Adrenal gland (tissue), 5 donors: ENCODE measurements at regions not wholly inside any gene's neighbourhood (a gene's known extent, or its start where the extent isn't known, plus 50 kb on each side); places are given as distances from the start of the nearest gene placed in this dataset.

Experiments used
- POLR2A ChIP-seq, 2 donors: fragments of 450-650 bp; IDR thresholded peaks; one replicate each; pipeline ENCODE4 v1.6.1; 2017; ENCODE audit warnings: antibody characterized with exemption in 2 of 2, mild to moderate bottlenecking in 2 of 2, moderate library complexity in 1 of 2
- TF ChIP-seq, protein P1 (sequence below), 6 experiments: fragments of 450-650 bp in 4 of 6; fragments of 200-600 bp in 2 of 6; sonication (generic) in 1 of 6; IDR thresholded peaks; 1 replicate in 5 of 6; 2 replicates in 1 of 6; pipeline versions ENCODE4 v1.5.1 to v1.8.0; 2016 to 2021; ENCODE audit warnings: antibody characterized with exemption in 6 of 6, mild to moderate bottlenecking in 2 of 6, moderate library complexity in 1 of 6
- donor health status: DM: no; HTN: no; CAD: no.

GRCh38 chrX:98480606-98481005 lies 1596.9 kb downstream of the RPA4 start:
- TF ChIP-seq, protein P1, sequence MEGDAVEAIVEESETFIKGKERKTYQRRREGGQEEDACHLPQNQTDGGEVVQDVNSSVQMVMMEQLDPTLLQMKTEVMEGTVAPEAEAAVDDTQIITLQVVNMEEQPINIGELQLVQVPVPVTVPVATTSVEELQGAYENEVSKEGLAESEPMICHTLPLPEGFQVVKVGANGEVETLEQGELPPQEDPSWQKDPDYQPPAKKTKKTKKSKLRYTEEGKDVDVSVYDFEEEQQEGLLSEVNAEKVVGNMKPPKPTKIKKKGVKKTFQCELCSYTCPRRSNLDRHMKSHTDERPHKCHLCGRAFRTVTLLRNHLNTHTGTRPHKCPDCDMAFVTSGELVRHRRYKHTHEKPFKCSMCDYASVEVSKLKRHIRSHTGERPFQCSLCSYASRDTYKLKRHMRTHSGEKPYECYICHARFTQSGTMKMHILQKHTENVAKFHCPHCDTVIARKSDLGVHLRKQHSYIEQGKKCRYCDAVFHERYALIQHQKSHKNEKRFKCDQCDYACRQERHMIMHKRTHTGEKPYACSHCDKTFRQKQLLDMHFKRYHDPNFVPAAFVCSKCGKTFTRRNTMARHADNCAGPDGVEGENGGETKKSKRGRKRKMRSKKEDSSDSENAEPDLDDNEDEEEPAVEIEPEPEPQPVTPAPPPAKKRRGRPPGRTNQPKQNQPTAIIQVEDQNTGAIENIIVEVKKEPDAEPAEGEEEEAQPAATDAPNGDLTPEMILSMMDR (IDR thresholded peaks at IDR 0.05), result no peak
- no peak for TF ChIP-seq POLR2A (IDR thresholded peaks at IDR 0.05)
